WI38 (cell line): ENCODE measurements at regions not wholly inside any gene's neighbourhood (a gene's known extent, or its start where the extent isn't known, plus 50 kb on each side); places are given as distances from the start of the nearest gene placed in this dataset.

Experiments
- H3K4me3 ChIP-seq: 2 replicates; pipeline ENCODE4 v1.5.1; 2011; ENCODE audit warnings: low read depth, mild to moderate bottlenecking, control low read depth, low read length
- TF ChIP-seq, protein P1 (sequence below): IDR thresholded peaks from 2 replicates; pipeline ENCODE4 v1.5.1; 2012; ENCODE audit warnings: low read depth, mild to moderate bottlenecking, control low read depth, low read length

DNA sequence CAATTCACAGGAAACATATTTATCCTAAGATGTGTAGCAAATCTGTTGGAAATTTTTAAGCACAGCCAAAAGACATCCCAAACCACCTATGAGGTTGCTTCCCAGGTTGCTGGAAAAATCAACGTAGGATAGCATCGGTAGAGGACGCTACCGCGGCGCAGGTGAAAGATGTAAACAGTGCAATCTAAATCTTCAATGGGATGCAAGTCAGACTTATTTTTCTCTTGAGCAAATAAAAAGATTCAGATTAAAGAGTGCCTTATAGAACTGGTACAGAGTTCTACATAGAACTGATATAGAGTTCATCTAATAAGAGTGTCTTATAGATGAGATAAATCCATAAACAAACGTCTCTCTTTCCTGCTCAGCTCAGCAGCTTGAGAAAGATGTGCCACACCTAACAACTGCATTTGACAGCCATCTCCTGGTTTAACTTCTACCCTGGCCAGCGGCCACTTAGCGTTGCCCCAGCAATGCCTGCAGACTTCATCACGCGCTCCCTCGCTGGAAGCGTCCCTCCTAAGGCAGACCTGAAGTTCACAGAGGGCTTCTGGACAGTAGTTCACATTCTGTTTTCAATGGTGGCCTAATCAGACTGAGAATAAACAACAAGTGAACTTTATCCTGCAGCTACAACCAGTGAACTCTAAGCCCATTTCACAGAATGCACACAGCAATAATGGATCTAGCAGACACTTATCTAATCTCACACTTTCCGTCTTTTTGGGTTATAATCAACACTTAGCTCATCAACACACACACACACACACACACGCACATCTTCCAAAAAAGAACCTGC, 164.5 kb downstream of the TOMM20 start:
- no peak overlapping the region for H3K4me3 ChIP-seq
- TF ChIP-seq, protein P1, sequence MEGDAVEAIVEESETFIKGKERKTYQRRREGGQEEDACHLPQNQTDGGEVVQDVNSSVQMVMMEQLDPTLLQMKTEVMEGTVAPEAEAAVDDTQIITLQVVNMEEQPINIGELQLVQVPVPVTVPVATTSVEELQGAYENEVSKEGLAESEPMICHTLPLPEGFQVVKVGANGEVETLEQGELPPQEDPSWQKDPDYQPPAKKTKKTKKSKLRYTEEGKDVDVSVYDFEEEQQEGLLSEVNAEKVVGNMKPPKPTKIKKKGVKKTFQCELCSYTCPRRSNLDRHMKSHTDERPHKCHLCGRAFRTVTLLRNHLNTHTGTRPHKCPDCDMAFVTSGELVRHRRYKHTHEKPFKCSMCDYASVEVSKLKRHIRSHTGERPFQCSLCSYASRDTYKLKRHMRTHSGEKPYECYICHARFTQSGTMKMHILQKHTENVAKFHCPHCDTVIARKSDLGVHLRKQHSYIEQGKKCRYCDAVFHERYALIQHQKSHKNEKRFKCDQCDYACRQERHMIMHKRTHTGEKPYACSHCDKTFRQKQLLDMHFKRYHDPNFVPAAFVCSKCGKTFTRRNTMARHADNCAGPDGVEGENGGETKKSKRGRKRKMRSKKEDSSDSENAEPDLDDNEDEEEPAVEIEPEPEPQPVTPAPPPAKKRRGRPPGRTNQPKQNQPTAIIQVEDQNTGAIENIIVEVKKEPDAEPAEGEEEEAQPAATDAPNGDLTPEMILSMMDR, result no peak

DNA sequence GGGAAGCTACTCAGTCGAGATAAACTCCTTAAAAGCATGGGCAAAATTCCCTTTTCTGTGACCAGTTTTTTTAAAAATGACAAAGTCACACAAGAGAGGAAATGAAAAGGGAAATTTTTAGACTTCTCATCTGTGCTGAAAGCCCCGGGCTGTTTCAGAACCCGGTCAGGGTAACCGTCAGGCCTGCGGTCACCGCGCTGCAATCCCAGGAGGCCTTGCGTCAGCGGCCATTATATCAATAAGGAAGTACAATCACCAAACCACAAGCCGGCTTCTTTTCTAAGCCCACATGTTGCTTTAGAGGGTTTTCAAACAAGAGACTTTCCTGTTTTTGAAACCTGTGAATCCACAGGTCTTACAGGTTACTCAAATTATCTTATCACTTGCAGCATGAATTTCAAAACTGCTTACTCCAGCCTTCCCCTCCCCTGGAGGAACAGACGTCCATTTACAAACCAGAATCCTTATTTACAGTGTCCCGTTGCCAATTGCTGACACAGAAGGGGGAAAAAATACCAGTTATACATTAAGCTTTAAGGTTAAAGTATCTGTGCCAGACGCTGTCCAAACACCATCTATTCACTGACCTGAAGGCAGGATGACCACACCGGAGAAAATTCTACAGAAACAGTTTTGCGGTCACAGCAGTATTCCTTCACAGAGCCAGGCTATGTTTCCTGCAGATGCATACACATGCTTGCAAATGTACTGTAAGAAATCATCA, 165.3 kb downstream of the TOMM20 start:
- TF ChIP-seq, protein P1, result no peak
- peak overlapping the region; percentile 1 for H3K4me3 ChIP-seq

DNA sequence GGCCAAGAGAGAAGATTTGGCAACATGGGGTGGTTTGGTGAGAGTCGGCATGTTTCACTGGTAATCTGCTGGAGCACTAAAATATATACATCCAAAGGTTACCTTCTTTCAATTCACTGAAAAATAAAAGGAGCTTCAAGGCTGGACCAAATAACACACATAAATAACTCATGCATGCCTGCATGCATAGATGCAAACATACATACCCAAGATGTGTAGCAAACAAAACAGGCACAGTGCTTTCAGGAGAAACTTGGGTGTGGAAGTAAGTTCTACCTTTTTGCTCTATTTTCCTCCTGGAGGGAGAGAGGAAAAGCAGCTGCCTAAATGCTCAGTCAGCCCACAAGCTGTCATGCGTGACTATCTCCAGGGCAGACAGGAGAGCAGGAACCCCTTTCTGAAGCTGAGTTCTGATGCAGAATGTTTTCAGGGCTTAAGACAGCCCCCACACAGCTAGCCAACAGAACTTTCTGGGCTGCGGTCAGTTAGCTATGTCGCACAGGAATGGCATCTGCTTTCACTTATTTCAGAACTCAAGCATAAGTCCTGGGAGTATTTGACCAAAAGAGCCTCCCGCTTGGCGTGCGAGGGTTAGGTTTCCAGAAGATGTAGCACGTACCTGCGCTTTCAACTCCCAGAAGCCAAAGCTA, 166.2 kb downstream of the TOMM20 start:
- TF ChIP-seq, protein P1, result no peak
- peak overlapping the region; percentile 25 for H3K4me3 ChIP-seq

DNA sequence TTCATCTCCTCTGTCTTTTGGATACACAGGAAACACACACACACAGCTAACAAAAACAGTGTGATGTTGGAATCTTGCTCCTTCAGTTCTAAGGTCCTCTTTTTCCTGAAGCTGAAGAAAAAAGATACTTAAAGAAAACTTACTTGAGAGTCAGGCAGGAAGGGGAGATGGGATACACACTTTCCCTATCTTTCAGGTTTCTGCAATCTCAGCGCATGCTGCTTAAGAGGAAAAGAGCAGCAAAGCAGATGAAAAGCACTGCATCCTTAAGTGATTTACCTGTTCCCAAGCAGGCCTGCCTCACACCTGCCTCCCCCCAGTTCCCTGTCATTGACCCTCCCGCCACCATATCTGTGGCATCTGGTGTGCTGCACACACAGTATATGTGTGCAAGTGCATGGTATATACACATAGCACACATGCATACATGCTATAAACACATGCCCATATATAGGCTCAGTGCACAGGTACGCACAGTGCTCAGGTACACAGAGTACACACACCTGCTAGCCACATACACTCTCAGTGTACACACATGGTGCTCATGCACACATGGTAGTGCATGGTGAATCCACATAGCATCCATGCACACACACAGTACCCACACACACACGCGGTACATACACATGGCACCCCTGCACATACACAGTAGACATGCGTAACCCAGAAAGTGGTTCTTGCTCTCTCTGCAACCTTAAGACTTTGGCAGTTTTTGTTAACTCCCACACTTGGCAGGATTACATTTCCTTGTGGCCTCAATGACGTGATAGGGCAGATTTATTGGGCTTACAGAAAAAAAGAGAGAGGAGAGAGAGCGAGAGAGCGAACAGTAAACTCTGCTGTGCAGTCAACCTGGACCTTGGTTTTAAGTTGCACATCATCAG, 166.9 kb downstream of the TOMM20 start:
- H3K4me3 ChIP-seq, result peak overlapping the region; percentile 25
- TF ChIP-seq, protein P1, result no peak

DNA sequence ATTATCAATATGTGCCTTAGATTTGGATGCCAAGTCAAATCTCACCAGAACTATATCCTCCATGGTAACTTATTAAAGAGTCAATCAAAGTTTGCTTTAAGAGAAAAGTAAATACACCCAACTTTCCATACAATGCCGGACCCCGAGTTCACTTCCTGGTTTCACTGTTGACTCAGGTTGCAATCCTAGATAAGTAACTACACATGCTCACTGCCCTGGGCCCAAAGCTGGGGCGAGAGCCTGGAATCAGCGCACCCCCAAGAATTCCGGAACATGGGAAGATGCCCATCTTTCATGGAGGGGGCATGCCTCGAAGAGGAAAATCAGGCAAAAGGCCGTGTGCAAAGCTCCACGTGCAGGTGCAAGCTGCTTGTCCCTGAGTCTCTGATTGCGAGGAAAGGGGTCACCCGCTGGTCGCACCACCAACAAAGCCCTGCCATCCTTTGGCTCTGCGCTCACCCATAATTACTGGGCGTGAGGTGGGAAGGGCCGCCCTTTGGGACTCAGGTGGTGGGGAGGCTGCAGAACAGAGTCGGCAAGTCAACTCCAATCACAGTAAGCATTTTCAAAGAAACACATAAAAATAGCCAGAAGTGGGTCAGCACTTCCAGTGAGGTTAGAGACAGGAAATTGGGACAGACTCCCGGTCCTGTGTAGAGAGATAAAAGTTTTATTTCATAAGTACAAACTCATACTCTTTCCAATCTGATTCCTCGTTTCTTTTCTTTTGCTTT, 167.7 kb downstream of the TOMM20 start:
- TF ChIP-seq, protein P1, result no peak
- H3K4me3 ChIP-seq, result no peak overlapping the region
